ENCODE measurements at regions not wholly inside any gene's neighbourhood (a gene's known extent, or its start where the extent isn't known, plus 50 kb on each side); places are given as distances from the start of the nearest gene placed in this dataset.

DNA sequence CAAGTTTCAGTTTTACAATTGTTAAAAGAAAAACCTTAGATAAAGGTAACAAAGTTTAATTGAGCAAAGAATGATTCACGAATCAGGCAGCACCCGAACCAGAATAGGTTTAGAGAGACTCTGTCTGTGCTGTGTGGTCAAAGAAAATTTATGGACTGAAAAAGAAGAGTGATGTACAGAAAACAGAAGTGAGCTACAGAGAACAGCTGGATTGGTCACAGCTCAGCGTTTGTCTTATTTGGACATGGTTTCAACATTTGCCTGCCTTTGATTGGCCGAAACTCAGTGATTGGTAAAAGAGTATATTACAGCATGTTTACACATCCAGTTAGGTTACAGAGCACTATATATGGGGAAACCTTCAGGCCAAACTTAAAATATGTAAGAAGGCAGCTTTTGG is 703.2 kb upstream of the STXBP6 start:
- TF ChIP-seq MAFK (IDR thresholded peaks at IDR 0.05; ENCODE audit: low read depth, low read length) (no peak), POLR2A (IDR thresholded peaks at IDR 0.05; ENCODE audit: low read depth, low read length) (no peak), RFX5 (IDR thresholded peaks at IDR 0.05; ENCODE audit: low read depth, low read length) (no peak), FOS (IDR thresholded peaks at IDR 0.05; ENCODE audit: low read depth, low read length) (no peak), RAD21 (IDR thresholded peaks at IDR 0.05; ENCODE audit: low read length) (no peak), CEBPB (IDR thresholded peaks at IDR 0.05; ENCODE audit: low read depth, low read length) (no peak), MXI1 (IDR thresholded peaks at IDR 0.05; ENCODE audit: borderline replicate concordance, low read depth, low read length) (no peak)
- TF ChIP-seq, protein P1, sequence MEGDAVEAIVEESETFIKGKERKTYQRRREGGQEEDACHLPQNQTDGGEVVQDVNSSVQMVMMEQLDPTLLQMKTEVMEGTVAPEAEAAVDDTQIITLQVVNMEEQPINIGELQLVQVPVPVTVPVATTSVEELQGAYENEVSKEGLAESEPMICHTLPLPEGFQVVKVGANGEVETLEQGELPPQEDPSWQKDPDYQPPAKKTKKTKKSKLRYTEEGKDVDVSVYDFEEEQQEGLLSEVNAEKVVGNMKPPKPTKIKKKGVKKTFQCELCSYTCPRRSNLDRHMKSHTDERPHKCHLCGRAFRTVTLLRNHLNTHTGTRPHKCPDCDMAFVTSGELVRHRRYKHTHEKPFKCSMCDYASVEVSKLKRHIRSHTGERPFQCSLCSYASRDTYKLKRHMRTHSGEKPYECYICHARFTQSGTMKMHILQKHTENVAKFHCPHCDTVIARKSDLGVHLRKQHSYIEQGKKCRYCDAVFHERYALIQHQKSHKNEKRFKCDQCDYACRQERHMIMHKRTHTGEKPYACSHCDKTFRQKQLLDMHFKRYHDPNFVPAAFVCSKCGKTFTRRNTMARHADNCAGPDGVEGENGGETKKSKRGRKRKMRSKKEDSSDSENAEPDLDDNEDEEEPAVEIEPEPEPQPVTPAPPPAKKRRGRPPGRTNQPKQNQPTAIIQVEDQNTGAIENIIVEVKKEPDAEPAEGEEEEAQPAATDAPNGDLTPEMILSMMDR (conservative IDR thresholded peaks at IDR 0.05; ENCODE audit: low read depth, low read length): no peak
- TF ChIP-seq, protein P2, sequence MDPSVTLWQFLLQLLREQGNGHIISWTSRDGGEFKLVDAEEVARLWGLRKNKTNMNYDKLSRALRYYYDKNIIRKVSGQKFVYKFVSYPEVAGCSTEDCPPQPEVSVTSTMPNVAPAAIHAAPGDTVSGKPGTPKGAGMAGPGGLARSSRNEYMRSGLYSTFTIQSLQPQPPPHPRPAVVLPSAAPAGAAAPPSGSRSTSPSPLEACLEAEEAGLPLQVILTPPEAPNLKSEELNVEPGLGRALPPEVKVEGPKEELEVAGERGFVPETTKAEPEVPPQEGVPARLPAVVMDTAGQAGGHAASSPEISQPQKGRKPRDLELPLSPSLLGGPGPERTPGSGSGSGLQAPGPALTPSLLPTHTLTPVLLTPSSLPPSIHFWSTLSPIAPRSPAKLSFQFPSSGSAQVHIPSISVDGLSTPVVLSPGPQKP (IDR thresholded peaks at IDR 0.05; ENCODE audit: borderline replicate concordance, low read depth, low read length): no peak
